Sigmoid colon (tissue), 6 donors: ENCODE measurements at regions not wholly inside any gene's neighbourhood (a gene's known extent, or its start where the extent isn't known, plus 50 kb on each side); places are given as distances from the start of the nearest gene placed in this dataset.
"Not testable (repeated sequence)": the region's sequence is repeated elsewhere in the genome, so short reads cannot be mapped to it uniquely, and the experiment has no call there.

ENCODE experiments used
- DNase-seq: peaks from one replicate; pipeline ENCODE4 v3.0.0-alpha.2; 2019
- H3K27ac ChIP-seq, 4 donors: fragments of 200-600 bp; sonication (generic); one replicate each; pipeline ENCODE4 v1.5.1; 2016 to 2019; ENCODE audit warnings: mild to moderate bottlenecking in 1 of 4
- H3K27me3 ChIP-seq, 3 donors: fragments of 200-600 bp; sonication (generic); one replicate each; pipeline ENCODE4 v1.5.1; 2019; ENCODE audit warnings: mild to moderate bottlenecking in 1 of 3
- H3K36me3 ChIP-seq, 4 donors: fragments of 200-600 bp; sonication (generic); one replicate each; pipeline ENCODE4 v1.5.1; 2016 to 2019
- H3K4me1 ChIP-seq, 4 donors: fragments of 200-600 bp; sonication (generic); one replicate each; pipeline ENCODE4 v1.5.1; 2017 to 2019
- H3K4me3 ChIP-seq, 4 donors: fragments of 200-600 bp; sonication (generic); one replicate each; pipeline ENCODE4 v1.5.1; 2017 to 2019; ENCODE audit warnings: mild to moderate bottlenecking in 2 of 4, moderate library complexity in 1 of 4
- H3K9me3 ChIP-seq, 4 donors: fragments of 200-600 bp in 3 of 4; sonication (generic) in 3 of 4; one replicate each; pipeline versions ENCODE4 v1.5.1 to v1.6.1; 2013 to 2019
- EP300 ChIP-seq, 4 donors: sonication (generic); formaldehyde crosslinking; IDR thresholded peaks; one replicate each; pipeline ENCODE4 v1.6.1; 2017; ENCODE audit warnings: antibody characterized with exemption in 4 of 4
- POLR2A ChIP-seq, 2 donors: fragments of 450-650 bp; IDR thresholded peaks; one replicate each; pipeline ENCODE4 v1.6.1; 2016; ENCODE audit warnings: antibody characterized with exemption in 2 of 2, mild to moderate bottlenecking in 2 of 2, moderate library complexity in 2 of 2
- POLR2AphosphoS5 ChIP-seq, 4 donors: sonication (generic); formaldehyde crosslinking; IDR thresholded peaks; one replicate each; pipeline ENCODE4 v1.6.1; 2017; ENCODE audit warnings: antibody characterized with exemption in 4 of 4
- WGBS, 2 donors: extraction: QIAGEN DNeasy Blood & Tissue Kit; methylation state at CpG; one replicate each; pipeline ENCODE4 v1.1.7; 2013; 5-methylcytosine and 5-hydroxymethylcytosine counted together
- intact Hi-C: fragments of 100-400 bp; cut with DNase I; formaldehyde crosslinking; loops from one replicate; pipeline ENCODE4 v1.15.1; 2023
- TF ChIP-seq, protein P1 (sequence below), 4 experiments: fragments of 450-650 bp in 3 of 4; fragments of 200-600 bp in 1 of 4; IDR thresholded peaks; one replicate each; pipeline ENCODE4 v1.5.1; 2016 to 2019; ENCODE audit warnings: antibody characterized with exemption in 4 of 4, mild to moderate bottlenecking in 3 of 4, moderate library complexity in 2 of 4
- donor health status: healthy with polysubstance abuse.
- donor health status: healthy.

DNA sequence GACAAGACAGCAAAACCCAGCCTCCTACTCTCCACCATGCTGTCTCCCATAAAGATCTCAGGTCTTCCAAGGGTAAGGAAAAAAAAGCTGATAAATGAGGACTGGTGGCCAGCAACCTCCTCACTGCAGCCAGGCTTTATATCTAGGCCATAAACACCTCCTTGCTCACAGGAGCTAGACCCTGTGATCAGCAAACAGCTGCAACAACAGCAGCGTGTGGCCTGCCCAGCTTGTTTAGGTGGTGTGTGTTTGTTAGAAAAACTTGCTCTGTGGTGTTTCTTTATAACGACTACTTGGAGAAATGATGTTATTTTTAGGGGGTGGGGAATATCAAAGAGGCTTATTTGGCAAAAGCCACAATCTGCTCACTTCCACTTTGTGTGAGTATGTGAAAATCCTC is 880.9 kb upstream of the AMELY start:
- Histone ChIP-seq H3K4me1 (no peaks in the 10 kb centered on the region), H3K36me3 (no peaks in the 10 kb centered on the region), H3K4me3 (no peak overlapping the region), H3K27me3 (no peaks in the 10 kb centered on the region), H3K27ac (no peak overlapping the region), H3K9me3 (no peaks in the 10 kb centered on the region)
- TF ChIP-seq, protein P1, sequence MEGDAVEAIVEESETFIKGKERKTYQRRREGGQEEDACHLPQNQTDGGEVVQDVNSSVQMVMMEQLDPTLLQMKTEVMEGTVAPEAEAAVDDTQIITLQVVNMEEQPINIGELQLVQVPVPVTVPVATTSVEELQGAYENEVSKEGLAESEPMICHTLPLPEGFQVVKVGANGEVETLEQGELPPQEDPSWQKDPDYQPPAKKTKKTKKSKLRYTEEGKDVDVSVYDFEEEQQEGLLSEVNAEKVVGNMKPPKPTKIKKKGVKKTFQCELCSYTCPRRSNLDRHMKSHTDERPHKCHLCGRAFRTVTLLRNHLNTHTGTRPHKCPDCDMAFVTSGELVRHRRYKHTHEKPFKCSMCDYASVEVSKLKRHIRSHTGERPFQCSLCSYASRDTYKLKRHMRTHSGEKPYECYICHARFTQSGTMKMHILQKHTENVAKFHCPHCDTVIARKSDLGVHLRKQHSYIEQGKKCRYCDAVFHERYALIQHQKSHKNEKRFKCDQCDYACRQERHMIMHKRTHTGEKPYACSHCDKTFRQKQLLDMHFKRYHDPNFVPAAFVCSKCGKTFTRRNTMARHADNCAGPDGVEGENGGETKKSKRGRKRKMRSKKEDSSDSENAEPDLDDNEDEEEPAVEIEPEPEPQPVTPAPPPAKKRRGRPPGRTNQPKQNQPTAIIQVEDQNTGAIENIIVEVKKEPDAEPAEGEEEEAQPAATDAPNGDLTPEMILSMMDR (IDR thresholded peaks at IDR 0.05) = no peak
- TF ChIP-seq POLR2A (IDR thresholded peaks at IDR 0.05) (no peak), POLR2AphosphoS5 (IDR thresholded peaks at IDR 0.05) (no peak), EP300 (IDR thresholded peaks at IDR 0.05) (no peak)
- no peak for DNase-seq
- WGBS, 2 donors = 9 to 44% methylated on average over 2 of the region's 2 CpGs
- intact Hi-C loops = no loop called here

DNA sequence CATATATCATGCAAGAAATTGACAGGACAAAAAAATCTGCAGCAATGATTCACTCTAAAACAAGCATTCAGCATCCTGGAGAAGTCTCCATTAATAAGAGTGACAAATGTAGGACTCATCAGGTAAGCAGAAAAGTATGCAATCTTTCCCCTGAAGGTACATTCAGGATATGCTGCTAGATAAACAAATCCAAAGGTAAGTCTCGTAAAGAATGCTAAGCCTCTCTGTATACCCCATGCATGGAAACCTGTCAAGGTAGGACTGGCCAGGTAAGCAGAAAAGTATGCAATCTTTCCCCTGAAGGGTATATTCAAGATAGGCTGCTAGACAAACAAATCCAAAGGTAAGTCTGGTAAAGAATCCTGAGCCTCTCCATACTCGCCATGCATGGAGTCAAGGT is 869.9 kb upstream of the AMELY start:
- Histone ChIP-seq H3K36me3 (no peaks in the 10 kb centered on the region), H3K9me3 (no peaks in the 10 kb centered on the region), H3K4me3 (no peak overlapping the region), H3K27ac (no peak overlapping the region), H3K27me3 (no peaks in the 10 kb centered on the region), H3K4me1 (no peaks in the 10 kb centered on the region)
- no peak for TF ChIP-seq POLR2A (IDR thresholded peaks at IDR 0.05)
- no peak for TF ChIP-seq EP300 (IDR thresholded peaks at IDR 0.05)
- TF ChIP-seq, protein P1 (IDR thresholded peaks at IDR 0.05) = no peak
- TF ChIP-seq POLR2AphosphoS5 (IDR thresholded peaks at IDR 0.05) = no peak
- DNase-seq = no peak
- intact Hi-C loops = no loop called here
- WGBS, 2 donors = 38 to 78% methylated on average over 2 of the region's 2 CpGs

DNA sequence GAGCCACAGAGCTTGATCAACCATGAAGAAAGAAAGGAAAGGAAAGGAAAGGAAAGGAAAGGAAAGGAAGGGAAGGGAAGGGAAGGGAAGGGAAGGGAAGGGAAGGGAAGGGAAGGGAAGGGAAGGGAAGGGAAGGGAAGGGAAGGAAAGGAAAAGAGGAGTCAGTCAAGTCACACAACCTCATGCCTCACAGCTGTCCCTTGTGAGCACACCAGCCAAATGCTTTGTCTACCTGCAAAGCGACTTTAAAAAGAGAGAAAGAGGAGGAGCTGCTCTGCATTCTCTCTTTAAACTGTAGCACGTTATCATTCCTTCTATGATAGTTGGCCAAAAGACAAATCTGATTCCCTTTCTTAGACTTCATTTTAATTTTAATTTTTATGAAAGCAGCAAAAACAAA is 863.9 kb upstream of the AMELY start:
- H3K27ac ChIP-seq, H3K4me1 ChIP-seq, H3K9me3 ChIP-seq, intact Hi-C loops, H3K36me3 ChIP-seq, H3K4me3 ChIP-seq, DNase-seq, H3K27me3 ChIP-seq: not testable (repeated sequence)
- WGBS, 2 donors = 87 to 90% methylated on average over 2 of the region's 2 CpGs

DNA sequence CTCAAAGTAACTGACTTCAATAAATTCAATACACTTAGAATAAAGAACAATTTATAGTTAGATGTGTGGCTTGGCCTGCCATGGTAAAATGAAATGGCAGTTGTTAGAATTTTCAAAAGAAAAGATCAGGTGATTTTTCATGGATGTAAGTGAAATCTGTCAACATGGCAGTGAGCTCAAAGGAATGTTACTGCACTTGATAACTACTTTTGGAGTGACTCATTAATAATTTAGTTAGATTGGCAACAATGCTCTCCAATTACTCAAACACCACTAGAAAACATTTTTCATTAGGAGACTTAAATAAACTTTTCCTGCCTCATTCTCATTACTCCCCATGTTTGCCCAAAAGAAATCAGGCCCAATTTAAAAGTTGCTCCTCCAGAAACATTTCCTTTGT is 860.2 kb upstream of the AMELY start:
- no peaks in the 10 kb centered on the region for H3K9me3 ChIP-seq
- H3K36me3 ChIP-seq = no peaks in the 10 kb centered on the region
- intact Hi-C loops = no loop called here
- H3K27ac ChIP-seq = no peak overlapping the region
- H3K4me3 ChIP-seq = no peak overlapping the region
- no peaks in the 10 kb centered on the region for H3K27me3 ChIP-seq
- TF ChIP-seq POLR2A (IDR thresholded peaks at IDR 0.05) = no peak
- no peak for TF ChIP-seq EP300 (IDR thresholded peaks at IDR 0.05)
- TF ChIP-seq, protein P1 (IDR thresholded peaks at IDR 0.05) = no peak
- TF ChIP-seq POLR2AphosphoS5 (IDR thresholded peaks at IDR 0.05) = no peak
- H3K4me1 ChIP-seq = peaks cover 0 to 3% (median 0%) of the 10 kb centered on the region in 4 donors
- no peak for DNase-seq

DNA sequence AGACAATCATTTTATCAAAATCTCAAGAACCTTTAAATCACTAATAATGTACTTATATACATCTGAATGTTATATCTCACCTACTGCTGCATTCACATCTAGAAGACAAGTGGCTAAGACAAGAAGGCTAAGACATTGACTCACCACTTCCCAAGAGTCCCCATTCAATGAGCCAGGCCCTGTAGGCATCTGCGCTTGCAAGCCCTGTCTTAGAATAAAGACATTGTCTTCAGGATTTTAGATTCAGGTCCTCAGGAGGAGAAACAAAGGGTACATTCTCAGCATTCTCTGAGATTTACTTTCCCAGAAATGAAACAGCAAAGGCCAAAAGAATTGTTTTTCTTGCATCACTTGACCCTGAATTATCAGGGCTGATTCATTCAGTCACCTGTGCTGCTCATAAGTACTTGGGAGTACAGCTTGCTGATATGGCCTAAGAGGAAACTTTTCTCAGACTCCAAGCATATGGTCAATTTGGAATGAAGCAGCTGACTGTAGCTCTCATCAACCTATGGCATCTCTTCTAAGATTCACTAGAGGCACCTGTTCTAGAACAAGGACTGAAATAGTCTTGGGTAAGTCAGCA is 858.3 kb upstream of the AMELY start:
- DNase-seq = no peak
- WGBS, 2 donors = 94 to 97% methylated on average over 1 of the region's 1 CpG
- Histone ChIP-seq H3K27me3 (no peaks in the 10 kb centered on the region), H3K27ac (no peak overlapping the region), H3K4me3 (no peak overlapping the region), H3K36me3 (no peaks in the 10 kb centered on the region), H3K9me3 (no peaks in the 10 kb centered on the region), H3K4me1 (peaks cover 0 to 3% (median 0%) of the 10 kb centered on the region in 4 donors)
- no peak for TF ChIP-seq EP300 (IDR thresholded peaks at IDR 0.05)
- no peak for TF ChIP-seq POLR2AphosphoS5 (IDR thresholded peaks at IDR 0.05)
- no peak for TF ChIP-seq POLR2A (IDR thresholded peaks at IDR 0.05)
- TF ChIP-seq, protein P1 (IDR thresholded peaks at IDR 0.05) = no peak
- intact Hi-C loops = no loop called here
